ENCODE measurements at regions not wholly inside any gene's neighbourhood (a gene's known extent, or its start where the extent isn't known, plus 50 kb on each side); places are given as distances from the start of the nearest gene placed in this dataset.
A peak's percentile ranks its signal among the peaks of the same experiment; 100 is the strongest.

DNA sequence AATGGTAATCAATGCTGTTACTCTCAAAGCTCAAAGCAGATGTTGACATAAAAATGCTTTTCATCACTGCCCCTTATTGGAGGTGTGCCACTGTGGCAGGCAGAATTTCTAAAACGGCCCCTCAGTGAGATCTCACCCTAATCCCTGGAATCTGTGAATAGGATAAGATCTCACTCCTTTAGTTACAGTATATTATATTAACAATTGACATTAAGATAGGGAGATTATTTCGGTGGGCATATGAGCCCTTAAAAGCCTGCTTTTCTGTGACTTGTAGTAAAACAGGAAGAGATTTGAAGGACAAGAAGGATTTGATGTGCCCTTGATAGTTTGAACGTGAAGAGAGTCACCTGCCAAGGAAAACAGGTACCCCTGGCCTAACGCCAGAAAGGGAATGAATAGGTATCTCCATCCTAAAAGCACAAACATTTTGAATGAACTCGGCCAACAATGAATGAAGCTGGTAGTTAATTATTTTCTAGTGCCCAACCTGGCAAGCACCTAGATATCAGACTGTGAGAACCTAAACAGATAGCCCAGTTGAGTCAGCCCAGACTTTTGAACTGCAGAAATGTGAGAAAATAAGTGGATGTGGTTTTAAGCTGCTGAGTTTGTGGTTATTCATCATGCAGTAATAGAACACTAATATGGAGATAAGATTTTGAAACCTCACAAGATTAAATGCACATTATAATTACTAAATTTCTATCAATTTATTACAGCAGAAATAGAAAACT is 881.6 kb downstream of the PCDH18 start:
- Histone ChIP-seq H3K4me2 (no peak overlapping the region), H3K27ac (no peak overlapping the region), H3K9me3 (no peaks in the 10 kb centered on the region), H3K4me1 (0 out of 3 replicates have a peak, but pooled peaks cover 3% of the 10 kb centered on the region), H3K4me3 (no peak overlapping the region)
- no peak for ATAC-seq
- 12% methylated on average over 5 of the region's 5 CpGs for WGBS (ENCODE audit: missing lambda C conversion rate)
- peak in 1 of 2 experiments; percentile 1 for DNase-seq (ENCODE audit: low read depth in 1 of 2, low spot score in 1 of 2)
- ChIA-PET POLR2A (no interaction called here), CTCF (no interaction called here)
- TF ChIP-seq, protein P1, sequence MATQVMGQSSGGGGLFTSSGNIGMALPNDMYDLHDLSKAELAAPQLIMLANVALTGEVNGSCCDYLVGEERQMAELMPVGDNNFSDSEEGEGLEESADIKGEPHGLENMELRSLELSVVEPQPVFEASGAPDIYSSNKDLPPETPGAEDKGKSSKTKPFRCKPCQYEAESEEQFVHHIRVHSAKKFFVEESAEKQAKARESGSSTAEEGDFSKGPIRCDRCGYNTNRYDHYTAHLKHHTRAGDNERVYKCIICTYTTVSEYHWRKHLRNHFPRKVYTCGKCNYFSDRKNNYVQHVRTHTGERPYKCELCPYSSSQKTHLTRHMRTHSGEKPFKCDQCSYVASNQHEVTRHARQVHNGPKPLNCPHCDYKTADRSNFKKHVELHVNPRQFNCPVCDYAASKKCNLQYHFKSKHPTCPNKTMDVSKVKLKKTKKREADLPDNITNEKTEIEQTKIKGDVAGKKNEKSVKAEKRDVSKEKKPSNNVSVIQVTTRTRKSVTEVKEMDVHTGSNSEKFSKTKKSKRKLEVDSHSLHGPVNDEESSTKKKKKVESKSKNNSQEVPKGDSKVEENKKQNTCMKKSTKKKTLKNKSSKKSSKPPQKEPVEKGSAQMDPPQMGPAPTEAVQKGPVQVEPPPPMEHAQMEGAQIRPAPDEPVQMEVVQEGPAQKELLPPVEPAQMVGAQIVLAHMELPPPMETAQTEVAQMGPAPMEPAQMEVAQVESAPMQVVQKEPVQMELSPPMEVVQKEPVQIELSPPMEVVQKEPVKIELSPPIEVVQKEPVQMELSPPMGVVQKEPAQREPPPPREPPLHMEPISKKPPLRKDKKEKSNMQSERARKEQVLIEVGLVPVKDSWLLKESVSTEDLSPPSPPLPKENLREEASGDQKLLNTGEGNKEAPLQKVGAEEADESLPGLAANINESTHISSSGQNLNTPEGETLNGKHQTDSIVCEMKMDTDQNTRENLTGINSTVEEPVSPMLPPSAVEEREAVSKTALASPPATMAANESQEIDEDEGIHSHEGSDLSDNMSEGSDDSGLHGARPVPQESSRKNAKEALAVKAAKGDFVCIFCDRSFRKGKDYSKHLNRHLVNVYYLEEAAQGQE (IDR thresholded peaks at IDR 0.05), result no peak
- FAIRE-seq, result no peak

DNA sequence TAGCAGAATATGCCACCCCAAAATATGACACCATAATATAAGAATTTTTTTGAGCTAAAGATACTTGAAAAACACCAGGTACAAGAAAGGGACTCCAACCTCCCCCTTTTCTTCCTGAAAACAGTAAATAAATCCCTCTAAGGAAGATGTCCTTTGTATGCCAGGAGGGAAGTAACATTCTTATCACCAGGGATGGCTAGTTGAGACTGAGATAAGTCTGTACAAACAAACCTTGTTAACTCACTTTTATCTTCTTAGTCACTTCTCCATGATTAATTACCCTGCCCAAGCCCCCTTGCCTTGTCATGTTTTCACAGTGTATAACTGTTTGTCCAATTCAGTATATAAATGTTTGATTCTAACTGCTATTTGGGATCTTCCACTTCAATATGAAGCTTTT is 888.0 kb downstream of the PCDH18 start:
- Histone ChIP-seq H3K4me3 (no peak overlapping the region), H3K9me3 (no peaks in the 10 kb centered on the region), H3K4me1 (no peaks in the 10 kb centered on the region), H3K4me2 (no peak overlapping the region), H3K27ac (no peak overlapping the region)
- DNase-seq (ENCODE audit: low read depth in 1 of 2, low spot score in 1 of 2) (peak in 1 of 2 experiments; percentile 2), FAIRE-seq (no peak), ATAC-seq (no peak)
- ChIA-PET POLR2A (no interaction called here), CTCF (no interaction called here)
- TF ChIP-seq EHMT2 (IDR thresholded peaks at IDR 0.05; ENCODE audit: low read depth) (no peak), HES2 (IDR thresholded peaks at IDR 0.05) (no peak), HOXA7 (CRISPR knock-in tag; IDR thresholded peaks at IDR 0.05) (no peak), ZFP36 (IDR thresholded peaks at IDR 0.05; ENCODE audit: borderline replicate concordance, partially characterized antibody) (no peak), MAFK (IDR thresholded peaks at IDR 0.05; ENCODE audit: partially characterized antibody) (no peak), RARB (CRISPR knock-in tag; IDR thresholded peaks at IDR 0.05) (no peak), MAZ (IDR thresholded peaks at IDR 0.05; ENCODE audit: borderline replicate concordance, low read depth, low read length) (no peak), RCOR1 (IDR thresholded peaks at IDR 0.05; ENCODE audit: low read depth, low read length) (no peak), EHF (CRISPR knock-in tag; IDR thresholded peaks at IDR 0.05) (no peak), FOSB (CRISPR knock-in tag; IDR thresholded peaks at IDR 0.05) (no peak), TFCP2L1 (CRISPR knock-in tag; IDR thresholded peaks at IDR 0.05) (no peak), HOXB13 (CRISPR knock-in tag; IDR thresholded peaks at IDR 0.05; ENCODE audit: low read depth) (no peak), RNF2 (IDR thresholded peaks at IDR 0.05; ENCODE audit: borderline replicate concordance, low read depth) (no peak), EP300 (IDR thresholded peaks at IDR 0.05) (no peak), FOSL2 (IDR thresholded peaks at IDR 0.05) (no peak), FOSL2 (CRISPR knock-in tag; IDR thresholded peaks at IDR 0.05) (no peak), FOXS1 (CRISPR knock-in tag; IDR thresholded peaks at IDR 0.05) (no peak), GATA3 (IDR thresholded peaks at IDR 0.05; ENCODE audit: borderline replicate concordance) (no peak), HOXB5 (CRISPR knock-in tag; IDR thresholded peaks at IDR 0.05) (no peak)
- TF ChIP-seq, protein P1 (IDR thresholded peaks at IDR 0.05), result no peak
- TF ChIP-seq, protein P2, sequence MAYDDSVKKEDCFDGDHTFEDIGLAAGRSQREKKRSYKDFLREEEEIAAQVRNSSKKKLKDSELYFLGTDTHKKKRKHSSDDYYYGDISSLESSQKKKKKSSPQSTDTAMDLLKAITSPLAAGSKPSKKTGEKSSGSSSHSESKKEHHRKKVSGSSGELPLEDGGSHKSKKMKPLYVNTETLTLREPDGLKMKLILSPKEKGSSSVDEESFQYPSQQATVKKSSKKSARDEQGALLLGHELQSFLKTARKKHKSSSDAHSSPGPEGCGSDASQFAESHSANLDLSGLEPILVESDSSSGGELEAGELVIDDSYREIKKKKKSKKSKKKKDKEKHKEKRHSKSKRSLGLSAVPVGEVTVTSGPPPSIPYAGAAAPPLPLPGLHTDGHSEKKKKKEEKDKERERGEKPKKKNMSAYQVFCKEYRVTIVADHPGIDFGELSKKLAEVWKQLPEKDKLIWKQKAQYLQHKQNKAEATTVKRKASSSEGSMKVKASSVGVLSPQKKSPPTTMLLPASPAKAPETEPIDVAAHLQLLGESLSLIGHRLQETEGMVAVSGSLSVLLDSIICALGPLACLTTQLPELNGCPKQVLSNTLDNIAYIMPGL (CRISPR knock-in tag; IDR thresholded peaks at IDR 0.05; ENCODE audit: borderline replicate concordance), result no peak

Measured in A549 (cell line).